GM12892 (cell line): ENCODE measurements at regions not wholly inside any gene's neighbourhood (a gene's known extent, or its start where the extent isn't known, plus 50 kb on each side); places are given as distances from the start of the nearest gene placed in this dataset.

Source experiments
- POLR2AphosphoS5 ChIP-seq: IDR thresholded peaks from 2 replicates; pipeline ENCODE4 v1.6.1; 2011; ENCODE audit warnings: low read depth, low read length, control low read depth
- TAF1 ChIP-seq: IDR thresholded peaks from 2 replicates; pipeline ENCODE4 v1.6.1; 2011; ENCODE audit warnings: low read depth, mild to moderate bottlenecking, control low read depth, low read length, borderline replicate concordance

- no peak for TF ChIP-seq TAF1
- TF ChIP-seq POLR2AphosphoS5: no peak
Observed at GRCh38 chr2:16252251-16252650, 311.9 kb downstream of the MYCN start.
